Lung (tissue), 11 donors: ENCODE measurements at regions not wholly inside any gene's neighbourhood (a gene's known extent, or its start where the extent isn't known, plus 50 kb on each side); places are given as distances from the start of the nearest gene placed in this dataset.

Source experiments
- ATAC-seq: fragments of 200-7000 bp; cut with Tn5 transposase; one replicate; pipeline ENCODE4 v1.9.1; 2020; ENCODE audit warnings: moderate number of reproducible peaks; ENCODE audit not compliant: insufficient read depth, low FRiP score
- DNase-seq, 3 donors: peaks; one replicate each; pipeline ENCODE4 v3.0.0-alpha.2; 2013 to 2017
- H3K27ac ChIP-seq, 2 donors: one replicate each; pipeline ENCODE4 v1.5.1; 2013; ENCODE audit warnings: mild to moderate bottlenecking in 2 of 2, moderate library complexity in 2 of 2, control low read depth in 1 of 2, inconsistent platforms in 1 of 2, low read depth in 1 of 2, low read length in 1 of 2
- H3K27me3 ChIP-seq, 3 donors: one replicate each; pipeline ENCODE4 v1.5.1; 2013; ENCODE audit warnings: low read length in 2 of 3; ENCODE audit not compliant: control insufficient read depth in 3 of 3, insufficient read depth in 3 of 3
- H3K36me3 ChIP-seq, 4 donors: one replicate each; pipeline ENCODE4 v1.5.1; 2013; ENCODE audit warnings: low read length in 4 of 4, mild to moderate bottlenecking in 1 of 4, moderate library complexity in 1 of 4; ENCODE audit not compliant: control insufficient read depth in 4 of 4, insufficient read depth in 4 of 4
- H3K4me1 ChIP-seq, 5 donors: one replicate each; pipeline ENCODE4 v1.5.1; 2013; ENCODE audit warnings: low read length in 5 of 5, mild to moderate bottlenecking in 2 of 5, moderate library complexity in 1 of 5; ENCODE audit not compliant: control insufficient read depth in 5 of 5, insufficient read depth in 5 of 5
- H3K4me3 ChIP-seq: one replicate; pipeline ENCODE4 v1.5.1; 2013; ENCODE audit warnings: mild to moderate bottlenecking, control low read depth, moderate library complexity
- H3K9ac ChIP-seq, 2 donors: one replicate each; pipeline ENCODE4 v1.5.1; 2013; ENCODE audit warnings: low read length in 2 of 2, control low read depth in 1 of 2; ENCODE audit not compliant: insufficient read depth in 1 of 2
- H3K9me3 ChIP-seq, 4 donors: one replicate each; pipeline ENCODE4 v1.5.1; 2013; ENCODE audit warnings: low read length in 3 of 4, mild to moderate bottlenecking in 1 of 4, moderate library complexity in 1 of 4; ENCODE audit not compliant: control insufficient read depth in 4 of 4, insufficient read depth in 3 of 4
- CTCF ChIP-seq: IDR thresholded peaks from 2 replicates; pipeline ENCODE4 v1.5.1; 2012; ENCODE audit warnings: mild to moderate bottlenecking; ENCODE audit errors: control extremely low read depth, extremely low read depth
- WGBS, 2 donors: extraction: QIAGEN DNeasy Blood & Tissue Kit; methylation state at CpG; one replicate each; pipeline ENCODE4 v1.1.7; 2013; 5-methylcytosine and 5-hydroxymethylcytosine counted together
- donor health status: control.
- donor health status: control.
- donor health status: Bipolar disorder and iron deficiency.
- donor health status: healthy.
- donor health status: DM: yes; HTN: yes; CAD: no.

- TF ChIP-seq CTCF: no peak
- H3K27ac ChIP-seq: no peak overlapping the region
- DNase-seq (no peak), ATAC-seq (no peak)
- no peaks in the 10 kb centered on the region for H3K27me3 ChIP-seq
- WGBS, 2 donors: 88% methylated on average over 11 of the region's 11 CpGs
- no peak overlapping the region for H3K9ac ChIP-seq
- no peaks in the 10 kb centered on the region for H3K36me3 ChIP-seq
- no peak overlapping the region for H3K4me3 ChIP-seq
- peaks cover 0 to 2% (median 0%) of the 10 kb centered on the region in 5 donors for H3K4me1 ChIP-seq
- peaks cover 0 to 4% (median under 1%) of the 10 kb centered on the region in 4 donors for H3K9me3 ChIP-seq
Observed at GRCh38 chr12:47602949-47603558, 102.8 kb downstream of the RPAP3 start.

GRCh38 chr12:47602325-47602724 is 103.5 kb downstream of the RPAP3 start:
- no peak overlapping the region for H3K27ac ChIP-seq
- DNase-seq (no peak), ATAC-seq (no peak)
- no peak for TF ChIP-seq CTCF
- H3K27me3 ChIP-seq: no peaks in the 10 kb centered on the region
- 80 to 95% methylated on average over 1 of the region's 1 CpG for WGBS, 2 donors
- H3K4me3 ChIP-seq: no peak overlapping the region
- no peak overlapping the region for H3K9ac ChIP-seq
- H3K36me3 ChIP-seq: no peaks in the 10 kb centered on the region
- peaks cover 0 to 4% (median under 1%) of the 10 kb centered on the region in 4 donors for H3K9me3 ChIP-seq
- peaks cover 0 to 2% (median 0%) of the 10 kb centered on the region in 5 donors for H3K4me1 ChIP-seq

GRCh38 chr12:47601071-47601470 is 104.8 kb downstream of the RPAP3 start:
- H3K4me1 ChIP-seq: peaks cover 0 to 2% (median 0%) of the 10 kb centered on the region in 5 donors
- H3K4me3 ChIP-seq: no peak overlapping the region
- no peak overlapping the region for H3K9ac ChIP-seq
- ATAC-seq (no peak), DNase-seq (no peak)
- no peaks in the 10 kb centered on the region for H3K27me3 ChIP-seq
- H3K27ac ChIP-seq: no peak overlapping the region
- H3K36me3 ChIP-seq: no peaks in the 10 kb centered on the region
- TF ChIP-seq CTCF: no peak
- H3K9me3 ChIP-seq: peaks cover 0 to 2% (median 0%) of the 10 kb centered on the region in 4 donors

GRCh38 chr12:47591795-47592194 is 114.0 kb downstream of the RPAP3 start:
- TF ChIP-seq CTCF: no peak
- no peak overlapping the region for H3K9ac ChIP-seq
- H3K4me1 ChIP-seq: peaks cover 0 to 18% (median 6%) of the 10 kb centered on the region in 5 donors
- DNase-seq (peak in 1 of 3 donors; percentile 31), ATAC-seq (no peak)
- H3K27ac ChIP-seq: no peak overlapping the region
- 54 to 55% methylated on average over 4 of the region's 4 CpGs for WGBS, 2 donors
- no peaks in the 10 kb centered on the region for H3K9me3 ChIP-seq
- H3K36me3 ChIP-seq: no peaks in the 10 kb centered on the region
- H3K4me3 ChIP-seq: no peak overlapping the region
- H3K27me3 ChIP-seq: no peaks in the 10 kb centered on the region
